Astrocyte (in vitro differentiated cells and primary cell): ENCODE measurements at regions not wholly inside any gene's neighbourhood (a gene's known extent, or its start where the extent isn't known, plus 50 kb on each side); places are given as distances from the start of the nearest gene placed in this dataset.

ENCODE experiments used
- EZH2 ChIP-seq: IDR thresholded peaks from 2 replicates; pipeline ENCODE4 v1.6.1; 2012; ENCODE audit warnings: mild to moderate bottlenecking, low read length, inconsistent platforms; ENCODE audit not compliant: insufficient read depth
- TF ChIP-seq, protein P1 (sequence below): IDR thresholded peaks from 2 replicates; pipeline ENCODE4 v1.5.1; 2011; ENCODE audit warnings: low read depth, mild to moderate bottlenecking, inconsistent platforms, low read length, moderate library complexity; ENCODE audit not compliant: insufficient read depth

DNA sequence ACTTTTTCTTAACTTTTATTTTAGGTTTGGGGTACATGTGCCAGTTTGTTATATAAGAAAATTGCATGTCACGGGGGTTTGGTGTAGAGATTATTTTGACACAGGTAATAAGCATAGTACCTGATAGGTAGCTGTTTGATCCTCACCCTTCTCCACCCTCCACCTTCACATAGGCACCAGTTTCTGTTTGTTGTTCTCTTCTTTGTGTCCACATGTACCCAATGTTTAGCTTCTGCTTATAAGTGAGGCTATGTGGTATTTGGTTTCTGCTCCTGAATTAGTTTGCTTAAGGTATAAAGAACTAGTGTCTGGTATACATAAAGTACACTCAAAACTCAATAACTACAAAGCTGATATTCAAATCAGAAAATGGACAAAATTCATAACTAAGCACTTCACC, 654.6 kb upstream of the LINC00305 start:
- TF ChIP-seq, protein P1, sequence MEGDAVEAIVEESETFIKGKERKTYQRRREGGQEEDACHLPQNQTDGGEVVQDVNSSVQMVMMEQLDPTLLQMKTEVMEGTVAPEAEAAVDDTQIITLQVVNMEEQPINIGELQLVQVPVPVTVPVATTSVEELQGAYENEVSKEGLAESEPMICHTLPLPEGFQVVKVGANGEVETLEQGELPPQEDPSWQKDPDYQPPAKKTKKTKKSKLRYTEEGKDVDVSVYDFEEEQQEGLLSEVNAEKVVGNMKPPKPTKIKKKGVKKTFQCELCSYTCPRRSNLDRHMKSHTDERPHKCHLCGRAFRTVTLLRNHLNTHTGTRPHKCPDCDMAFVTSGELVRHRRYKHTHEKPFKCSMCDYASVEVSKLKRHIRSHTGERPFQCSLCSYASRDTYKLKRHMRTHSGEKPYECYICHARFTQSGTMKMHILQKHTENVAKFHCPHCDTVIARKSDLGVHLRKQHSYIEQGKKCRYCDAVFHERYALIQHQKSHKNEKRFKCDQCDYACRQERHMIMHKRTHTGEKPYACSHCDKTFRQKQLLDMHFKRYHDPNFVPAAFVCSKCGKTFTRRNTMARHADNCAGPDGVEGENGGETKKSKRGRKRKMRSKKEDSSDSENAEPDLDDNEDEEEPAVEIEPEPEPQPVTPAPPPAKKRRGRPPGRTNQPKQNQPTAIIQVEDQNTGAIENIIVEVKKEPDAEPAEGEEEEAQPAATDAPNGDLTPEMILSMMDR, result no peak
- TF ChIP-seq EZH2, result no peak
